PC-3 (cell line): ENCODE measurements at regions not wholly inside any gene's neighbourhood (a gene's known extent, or its start where the extent isn't known, plus 50 kb on each side); places are given as distances from the start of the nearest gene placed in this dataset.
A peak's percentile ranks its signal among the peaks of the same experiment; 100 is the strongest.

Source experiments
- ATAC-seq: fragments of 200-7000 bp; cut with Tn5 transposase; 2 replicates; pipeline ENCODE4 v1.9.1; 2020; ENCODE audit warnings: mild to moderate bottlenecking, moderate library complexity
- BruUV-seq: library from RNA; stranded (reverse); fragments of 400-500 nt; replicated peaks from 2 replicates; lab custom pipeline; 2021; lab: Mats Ljungman, UMichigan
- CTCF ChIA-PET: fragments of 300-600 bp; sonication (Branson Sonifier 250); formaldehyde crosslinking; loops from one replicate; lab custom pipeline; 2022; ENCODE audit warnings: antibody characterized with exemption; lab: Charles Lee
- POLR2A ChIA-PET: fragments of 300-600 bp; sonication (Branson Sonifier 250); formaldehyde crosslinking; loops from one replicate; lab custom pipeline; 2022; ENCODE audit warnings: antibody characterized with exemption; ENCODE audit not compliant: unreplicated experiment; lab: Charles Lee
- DNase-seq: peaks from one replicate; pipeline ENCODE4 v3.0.0-alpha.2; 2015
- H2AFZ ChIP-seq: fragments of 300-600 bp; sonication (generic); 2 replicates; pipeline ENCODE4 v1.6.0; 2016; ENCODE audit warnings: antibody characterized with exemption, low read length
- H3F3A ChIP-seq: fragments of 300-600 bp; sonication (generic); one replicate; pipeline ENCODE4 v1.6.0; 2017; ENCODE audit warnings: antibody characterized with exemption, low read length, control low read depth, mild to moderate bottlenecking; ENCODE audit not compliant: unreplicated experiment
- H3K27ac ChIP-seq: fragments of 300-600 bp; sonication (generic); 2 replicates; pipeline ENCODE4 v1.5.1; 2016; ENCODE audit warnings: mild to moderate bottlenecking, low read length
- H3K27me3 ChIP-seq: fragments of 300-600 bp; sonication (generic); 2 replicates; pipeline ENCODE4 v1.6.1; 2016; ENCODE audit warnings: low read length, mixed read lengths
- H3K36me3 ChIP-seq: fragments of 300-600 bp; sonication (generic); 2 replicates; pipeline ENCODE4 v1.6.1; 2016; ENCODE audit warnings: low read depth, mixed run types, low read length, mixed read lengths
- H3K4me1 ChIP-seq: fragments of 300-600 bp; sonication (generic); 2 replicates; pipeline ENCODE4 v1.5.1; 2016; ENCODE audit warnings: low read length; ENCODE audit not compliant: insufficient read depth
- H3K4me2 ChIP-seq: fragments of 300-600 bp; sonication (generic); 2 replicates; pipeline ENCODE4 v1.6.0; 2016; ENCODE audit warnings: low read length
- H3K4me3 ChIP-seq: fragments of 300-600 bp; sonication (generic); 2 replicates; pipeline ENCODE4 v1.5.1; 2016; ENCODE audit warnings: mild to moderate bottlenecking, low read length, mixed read lengths
- H3K79me2 ChIP-seq: fragments of 300-600 bp; sonication (generic); 2 replicates; pipeline ENCODE4 v1.6.1; 2017; ENCODE audit warnings: low read length, mixed read lengths
- H3K9ac ChIP-seq: fragments of 300-600 bp; sonication (generic); 2 replicates; pipeline ENCODE4 v1.6.0; 2016; ENCODE audit warnings: mild to moderate bottlenecking, low read length
- H3K9me2 ChIP-seq: fragments of 300-600 bp; sonication (generic); replicated peaks from 2 replicates; pipeline ENCODE4 v1.6.1; 2016; ENCODE audit warnings: mixed run types, low read length, mixed read lengths
- H3K9me3 ChIP-seq: fragments of 300-600 bp; sonication (generic); 2 replicates; pipeline ENCODE4 v1.6.1; 2016; ENCODE audit warnings: low read length, mixed read lengths
- H4K20me1 ChIP-seq: fragments of 300-600 bp; sonication (generic); 2 replicates; pipeline ENCODE4 v1.6.1; 2016; ENCODE audit warnings: low read length, mixed read lengths
- CTCF ChIP-seq: fragments of 300-600 bp; sonication (generic); conservative IDR thresholded peaks from 2 replicates; pipeline ENCODE4 v1.5.1; 2017; ENCODE audit warnings: antibody characterized with exemption, low read depth, mild to moderate bottlenecking, low read length
- EZH2 ChIP-seq: fragments of 300-600 bp; sonication (generic); IDR thresholded peaks from one replicate; pipeline ENCODE4 v1.6.1; 2017; ENCODE audit warnings: antibody characterized with exemption, mild to moderate bottlenecking, low read length; ENCODE audit not compliant: unreplicated experiment
- EZH2phosphoT487 ChIP-seq: fragments of 300-600 bp; sonication (generic); IDR thresholded peaks from 2 replicates; pipeline ENCODE4 v1.6.1; 2018; ENCODE audit warnings: mild to moderate bottlenecking, antibody characterized with exemption, low read length, borderline replicate concordance
- intact Hi-C: fragments of 100-400 bp; cut with micrococcal nuclease; formaldehyde crosslinking; loops from 2 replicates; pipeline ENCODE4 v1.9.0; 2023

- H2AFZ ChIP-seq = no peak overlapping the region
- H3K9me3 ChIP-seq = no peaks in the 10 kb centered on the region
- no peaks in the 10 kb centered on the region for H3K9me2 ChIP-seq
- no TSS peak for BruUV-seq
- no peaks in the 10 kb centered on the region for H3K36me3 ChIP-seq
- no peak overlapping the region for H3K4me2 ChIP-seq
- H3K27ac ChIP-seq = no peak overlapping the region
- ATAC-seq = no peak
- CTCF ChIA-PET = no interaction called here
- DNase-seq = peak; percentile 9
- TF ChIP-seq EZH2 = no peak
- no peak for TF ChIP-seq EZH2phosphoT487
- no peak for TF ChIP-seq CTCF
- no peak overlapping the region for H3K9ac ChIP-seq
- no peaks in the 10 kb centered on the region for H3F3A ChIP-seq
- H3K27me3 ChIP-seq = no peaks in the 10 kb centered on the region
- no peaks in the 10 kb centered on the region for H3K79me2 ChIP-seq
- H4K20me1 ChIP-seq = no peaks in the 10 kb centered on the region
- POLR2A ChIA-PET = no interaction called here
- no peak overlapping the region for H3K4me3 ChIP-seq
- intact Hi-C loops = no loop called here
- H3K4me1 ChIP-seq = peaks cover 7% of the 10 kb centered on the region; the same call in 1 of the 2 replicates
Measured at GRCh38 chr9:96158909-96159575, 142.9 kb downstream of the HSD17B3 start.

- H3K9me2 ChIP-seq = no peaks in the 10 kb centered on the region
- H3K27me3 ChIP-seq = no peaks in the 10 kb centered on the region
- ChIA-PET POLR2A (no interaction called here), CTCF (no interaction called here)
- no peak overlapping the region for H3K27ac ChIP-seq
- no peaks in the 10 kb centered on the region for H3K36me3 ChIP-seq
- no peaks in the 10 kb centered on the region for H3K9me3 ChIP-seq
- H3F3A ChIP-seq = no peaks in the 10 kb centered on the region
- H3K4me1 ChIP-seq = peaks cover 7% of the 10 kb centered on the region; the same call in 1 of the 2 replicates
- H3K79me2 ChIP-seq = no peaks in the 10 kb centered on the region
- no TSS peak for BruUV-seq
- ATAC-seq (no peak), DNase-seq (no peak)
- no peak overlapping the region for H3K4me2 ChIP-seq
- no peaks in the 10 kb centered on the region for H4K20me1 ChIP-seq
- no peak overlapping the region for H3K4me3 ChIP-seq
- TF ChIP-seq EZH2phosphoT487 (no peak), EZH2 (no peak), CTCF (no peak)
- intact Hi-C loops = no loop called here
- no peak overlapping the region for H2AFZ ChIP-seq
- no peak overlapping the region for H3K9ac ChIP-seq
Measured at GRCh38 chr9:96158147-96158546, 143.8 kb downstream of the HSD17B3 start.

GRCh38 chr9:96157675-96158074 lies 144.3 kb downstream of the HSD17B3 start:
- POLR2A ChIA-PET = no interaction called here
- Histone ChIP-seq H3K4me3 (no peak overlapping the region), H3K4me1 (peaks cover 7% of the 10 kb centered on the region; the same call in 1 of the 2 replicates), H3K36me3 (no peaks in the 10 kb centered on the region), H3F3A (no peaks in the 10 kb centered on the region), H4K20me1 (no peaks in the 10 kb centered on the region), H3K9me3 (no peaks in the 10 kb centered on the region), H3K79me2 (no peaks in the 10 kb centered on the region), H3K9me2 (no peaks in the 10 kb centered on the region), H2AFZ (no peak overlapping the region), H3K4me2 (no peak overlapping the region), H3K9ac (no peak overlapping the region), H3K27me3 (no peaks in the 10 kb centered on the region), H3K27ac (no peak overlapping the region)
- CTCF ChIA-PET = no interaction called here
- intact Hi-C loops = no loop called here
- TF ChIP-seq EZH2phosphoT487 = no peak
- no peak for TF ChIP-seq EZH2
- TF ChIP-seq CTCF = no peak
- no TSS peak for BruUV-seq
- no peak for DNase-seq
- ATAC-seq = no peak
